GM18517 (cell line): ENCODE measurements at regions not wholly inside any gene's neighbourhood (a gene's known extent, or its start where the extent isn't known, plus 50 kb on each side); places are given as distances from the start of the nearest gene placed in this dataset.

Experiments
- ATAC-seq: cut with Tn5 transposase; IDR thresholded peaks from one replicate; pipeline ENCODE4 v1.9.1; 2021; ENCODE audit warnings: mild to moderate bottlenecking, moderate library complexity; ENCODE audit not compliant: unreplicated experiment

- no peak for ATAC-seq
These were observed 370.6 kb upstream of the RPS6KA3 start for GRCh38 chrX:20637351-20637750.

GRCh38 chrX:20633451-20633850, 366.7 kb upstream of the RPS6KA3 start:
- ATAC-seq, result no peak

GRCh38 chrX:20623448-20623847, 356.7 kb upstream of the RPS6KA3 start:
- ATAC-seq, result no peak

- no peak for ATAC-seq
These were observed 353.6 kb upstream of the RPS6KA3 start for GRCh38 chrX:20620306-20620705.

GRCh38 chrX:20609916-20610415, 343.3 kb upstream of the RPS6KA3 start:
- no peak for ATAC-seq

GRCh38 chrX:20606831-20607230, 340.1 kb upstream of the RPS6KA3 start:
- ATAC-seq, result no peak

GRCh38 chrX:20596856-20597255, 330.1 kb upstream of the RPS6KA3 start:
- ATAC-seq, result no peak

GRCh38 chrX:20595928-20596575, 329.3 kb upstream of the RPS6KA3 start:
- no peak for ATAC-seq

GRCh38 chrX:20594985-20595384, 328.3 kb upstream of the RPS6KA3 start:
- no peak for ATAC-seq

- no peak for ATAC-seq
These were observed 327.1 kb upstream of the RPS6KA3 start for GRCh38 chrX:20593836-20594235.

GRCh38 chrX:20593402-20593801, 326.7 kb upstream of the RPS6KA3 start:
- ATAC-seq, result no peak

GRCh38 chrX:20591246-20591645, 324.5 kb upstream of the RPS6KA3 start:
- ATAC-seq, result no peak

- no peak for ATAC-seq
These were observed 319.1 kb upstream of the RPS6KA3 start for GRCh38 chrX:20585782-20586181.

GRCh38 chrX:20571611-20572010, 304.9 kb upstream of the RPS6KA3 start:
- no peak for ATAC-seq

- ATAC-seq, result no peak
These were observed 300.4 kb upstream of the RPS6KA3 start for GRCh38 chrX:20567108-20567507.

- ATAC-seq, result peak; percentile 80
These were observed 280.9 kb upstream of the RPS6KA3 start for GRCh38 chrX:20547611-20548051.

GRCh38 chrX:20545538-20545937, 278.8 kb upstream of the RPS6KA3 start:
- no peak for ATAC-seq

GRCh38 chrX:20542072-20542471, 275.4 kb upstream of the RPS6KA3 start:
- ATAC-seq, result no peak

- no peak for ATAC-seq
These were observed 272.3 kb upstream of the RPS6KA3 start for GRCh38 chrX:20538974-20539373.

- ATAC-seq, result no peak
These were observed 265.0 kb upstream of the RPS6KA3 start for GRCh38 chrX:20531667-20532066.

GRCh38 chrX:20530406-20530921, 263.8 kb upstream of the RPS6KA3 start:
- ATAC-seq, result no peak

- no peak for ATAC-seq
These were observed 263.0 kb upstream of the RPS6KA3 start for GRCh38 chrX:20529711-20530110.

- no peak for ATAC-seq
These were observed 262.6 kb upstream of the RPS6KA3 start for GRCh38 chrX:20529301-20529700.
